H9 (cell line): ENCODE measurements at regions not wholly inside any gene's neighbourhood (a gene's known extent, or its start where the extent isn't known, plus 50 kb on each side); places are given as distances from the start of the nearest gene placed in this dataset.

Experiments used
- DNase-seq: peaks from one replicate; pipeline ENCODE4 v3.0.0-alpha.2; 2017
- H2AFZ ChIP-seq: one replicate; pipeline ENCODE4 v1.6.1; 2013; ENCODE audit warnings: mild to moderate bottlenecking, low read length, control low read depth, moderate library complexity
- H2AK5ac ChIP-seq: 2 replicates; pipeline ENCODE4 v1.6.1; 2013; ENCODE audit warnings: low read length, control low read depth, mixed read lengths; ENCODE audit not compliant: insufficient read length
- H2BK120ac ChIP-seq: one replicate; pipeline ENCODE4 v1.6.1; 2013; ENCODE audit warnings: low read depth, mild to moderate bottlenecking, low read length, control low read depth, inconsistent platforms; ENCODE audit not compliant: poor library complexity, severe bottlenecking
- H2BK12ac ChIP-seq: 2 replicates; pipeline ENCODE4 v1.6.1; 2013; ENCODE audit warnings: low read length, control low read depth, mixed read lengths, low read depth; ENCODE audit not compliant: insufficient read length
- H2BK15ac ChIP-seq: 2 replicates; pipeline ENCODE4 v1.6.1; 2013; ENCODE audit warnings: low read depth, low read length, control low read depth
- H2BK20ac ChIP-seq: one replicate; pipeline ENCODE4 v1.6.1; 2013; ENCODE audit warnings: low read depth, mild to moderate bottlenecking, low read length, control low read depth, inconsistent platforms; ENCODE audit not compliant: poor library complexity, severe bottlenecking
- H2BK5ac ChIP-seq: 2 replicates; pipeline ENCODE4 v1.6.1; 2013; ENCODE audit warnings: low read length, control low read depth, mixed read lengths; ENCODE audit not compliant: insufficient read length
- H3K14ac ChIP-seq: 2 replicates; pipeline ENCODE4 v1.6.1; 2013; ENCODE audit warnings: low read length, control low read depth; ENCODE audit not compliant: insufficient read depth
- H3K18ac ChIP-seq: 2 replicates; pipeline ENCODE4 v1.6.1; 2013; ENCODE audit warnings: low read depth, mild to moderate bottlenecking, mixed read lengths, low read length, control low read depth; ENCODE audit not compliant: insufficient read length
- H3K23ac ChIP-seq: 2 replicates; pipeline ENCODE4 v1.6.1; 2013; ENCODE audit warnings: low read length, control low read depth, mixed read lengths, low read depth; ENCODE audit not compliant: insufficient read length
- H3K23me2 ChIP-seq: 2 replicates; pipeline ENCODE4 v1.6.1; 2013; ENCODE audit warnings: low read depth, mild to moderate bottlenecking, mixed read lengths, low read length, control low read depth; ENCODE audit not compliant: insufficient read length, poor library complexity, severe bottlenecking
- H3K27ac ChIP-seq: 2 replicates; pipeline ENCODE4 v1.5.1; 2013; ENCODE audit warnings: low read length, control low read depth, mixed read lengths, low read depth; ENCODE audit not compliant: insufficient read length
- H3K27me3 ChIP-seq: 2 replicates; pipeline ENCODE4 v1.6.1; 2013; ENCODE audit warnings: low read length, control low read depth, inconsistent platforms; ENCODE audit not compliant: insufficient read depth
- H3K4ac ChIP-seq: 2 replicates; pipeline ENCODE4 v1.6.1; 2013; ENCODE audit warnings: low read depth, mild to moderate bottlenecking, control low read depth, inconsistent platforms, low read length, moderate library complexity
- H3K4me1 ChIP-seq: 2 replicates; pipeline ENCODE4 v1.6.1; 2013; ENCODE audit warnings: low read length, control low read depth, inconsistent platforms; ENCODE audit not compliant: insufficient read depth
- H3K4me2 ChIP-seq: 2 replicates; pipeline ENCODE4 v1.6.1; 2013; ENCODE audit warnings: low read length, control low read depth, mixed read lengths; ENCODE audit not compliant: insufficient read length, insufficient read depth
- H3K56ac ChIP-seq: 2 replicates; pipeline ENCODE4 v1.6.1; 2013; ENCODE audit warnings: low read depth, mild to moderate bottlenecking, mixed read lengths, low read length, control low read depth; ENCODE audit not compliant: insufficient read length
- H3K79me1 ChIP-seq: 2 replicates; pipeline ENCODE4 v1.6.1; 2013; ENCODE audit warnings: low read depth, mild to moderate bottlenecking, moderate library complexity, low read length, control low read depth, inconsistent platforms; ENCODE audit not compliant: insufficient read depth, poor library complexity, severe bottlenecking
- H3K79me2 ChIP-seq: 2 replicates; pipeline ENCODE4 v1.6.1; 2013; ENCODE audit warnings: low read length, control low read depth, inconsistent platforms; ENCODE audit not compliant: insufficient read depth
- H3K9ac ChIP-seq: 2 replicates; pipeline ENCODE4 v1.6.1; 2013; ENCODE audit warnings: low read length, control low read depth, mixed read lengths; ENCODE audit not compliant: insufficient read length; ENCODE audit errors: extremely low read depth
- H3K9me3 ChIP-seq: one replicate; pipeline ENCODE4 v1.6.1; 2013; ENCODE audit warnings: low read depth, low read length, inconsistent platforms; ENCODE audit not compliant: control insufficient read depth
- H3T11ph ChIP-seq: one replicate; pipeline ENCODE4 v1.6.1; 2013; ENCODE audit warnings: mild to moderate bottlenecking, low read length, control low read depth, inconsistent platforms
- H4K20me1 ChIP-seq: one replicate; pipeline ENCODE4 v1.6.1; 2013; ENCODE audit not compliant: control insufficient read depth, insufficient read length, insufficient read depth
- H4K5ac ChIP-seq: 2 replicates; pipeline ENCODE4 v1.6.1; 2013; ENCODE audit warnings: low read depth, mild to moderate bottlenecking, mixed read lengths, low read length, control low read depth; ENCODE audit not compliant: insufficient read length
- H4K8ac ChIP-seq: replicated peaks from 2 replicates; pipeline ENCODE4 v1.6.1; 2013; ENCODE audit warnings: low read length, control low read depth, mixed read lengths, low read depth; ENCODE audit not compliant: insufficient read length
- H4K91ac ChIP-seq: 2 replicates; pipeline ENCODE4 v1.6.1; 2013; ENCODE audit warnings: low read depth, mild to moderate bottlenecking, moderate library complexity, mixed read lengths, low read length, control low read depth; ENCODE audit not compliant: insufficient read length
- H3K27ac Mint-ChIP-seq, 3 experiments: 2 replicates in 2 of 3; 3 replicates in 1 of 3; pipeline ENCODE4 v1.8.0; 2020 to 2021; ENCODE audit warnings: mixed read lengths in 3 of 3, mild to moderate bottlenecking in 1 of 3, moderate library complexity in 1 of 3
- H3K27me3 Mint-ChIP-seq: 2 replicates; pipeline ENCODE4 v1.8.0; 2021; ENCODE audit warnings: low read depth, mild to moderate bottlenecking, moderate library complexity, mixed read lengths
- H3K36me3 Mint-ChIP-seq, 3 experiments: 2 replicates in 2 of 3; 3 replicates in 1 of 3; pipeline ENCODE4 v1.8.0; 2020 to 2021; ENCODE audit warnings: low read depth in 3 of 3, mixed read lengths in 3 of 3; ENCODE audit not compliant: insufficient read depth in 1 of 3
- H3K4me1 Mint-ChIP-seq, 2 experiments: 2 replicates each; pipeline ENCODE4 v1.8.0; 2020; ENCODE audit warnings: mixed read lengths in 2 of 2
- H3K4me3 Mint-ChIP-seq, 2 experiments: 2 replicates in 1 of 2; 3 replicates in 1 of 2; pipeline ENCODE4 v1.8.0; 2020 to 2021; ENCODE audit warnings: mild to moderate bottlenecking in 2 of 2, mixed read lengths in 2 of 2, moderate library complexity in 1 of 2
- H3K9me3 Mint-ChIP-seq, 2 experiments: 2 replicates in 1 of 2; 3 replicates in 1 of 2; pipeline ENCODE4 v1.8.0; 2020; ENCODE audit warnings: mild to moderate bottlenecking in 2 of 2, mixed read lengths in 2 of 2, moderate library complexity in 1 of 2
- CTCF ChIP-seq: fragments of 200-600 bp; sonication (generic); conservative IDR thresholded peaks from 3 replicates; pipeline ENCODE4 v1.8.0; 2021; ENCODE audit warnings: antibody characterized with exemption, mild to moderate bottlenecking
- WGBS: extraction: QIAGEN DNeasy Blood & Tissue Kit; methylation state at CpG from one replicate; pipeline ENCODE4 v1.1.7; 2013; ENCODE audit warnings: missing lambda C conversion rate, low lambda C conversion rate, mixed read lengths; ENCODE audit not compliant: insufficient read length; ENCODE audit errors: extremely low coverage; 5-methylcytosine and 5-hydroxymethylcytosine counted together

- H2BK12ac ChIP-seq: no peak overlapping the region
- WGBS: no CpG with 5 or more reads among the region's 4 CpGs
- H2BK20ac ChIP-seq: no peak overlapping the region
- H3K9me3 Mint-ChIP-seq: no peaks in the 10 kb centered on the region
- H3K4me2 ChIP-seq: no peak overlapping the region
- no peak overlapping the region for H2AK5ac ChIP-seq
- DNase-seq: no peak
- no peak overlapping the region for H3K4me3 Mint-ChIP-seq
- no peak overlapping the region for H2BK15ac ChIP-seq
- H3K79me2 ChIP-seq: no peaks in the 10 kb centered on the region
- peaks cover 13 to 20% of the 10 kb centered on the region in 2 experiments for H3K4me1 Mint-ChIP-seq
- H2BK120ac ChIP-seq: no peak overlapping the region
- no peak overlapping the region for H4K8ac ChIP-seq
- no peaks in the 10 kb centered on the region for H4K20me1 ChIP-seq
- no peaks in the 10 kb centered on the region for H3K9me3 ChIP-seq
- H3K27me3 ChIP-seq: no peaks in the 10 kb centered on the region
- H3K23ac ChIP-seq: no peak overlapping the region
- H3K79me1 ChIP-seq: no peaks in the 10 kb centered on the region
- no peak overlapping the region for H3K14ac ChIP-seq
- H3K18ac ChIP-seq: no peak overlapping the region
- H3K23me2 ChIP-seq: no peaks in the 10 kb centered on the region
- H3K4me1 ChIP-seq: no peaks in the 10 kb centered on the region
- no peak overlapping the region for H4K91ac ChIP-seq
- H3T11ph ChIP-seq: no peak overlapping the region
- no peak overlapping the region for H2BK5ac ChIP-seq
- no peak overlapping the region for H2AFZ ChIP-seq
- no peak overlapping the region for H3K4ac ChIP-seq
- peaks cover 22% of the 10 kb centered on the region for H3K27me3 Mint-ChIP-seq
- no peak overlapping the region for H4K5ac ChIP-seq
- no peak overlapping the region for H3K56ac ChIP-seq
- no peak for TF ChIP-seq CTCF
- H3K36me3 Mint-ChIP-seq: no peaks in the 10 kb centered on the region
- H3K9ac ChIP-seq: no peak overlapping the region
- H3K27ac ChIP-seq: no peak overlapping the region
- 0 out of 7 replicates have a peak overlapping the region, but pooled peaks of 1 of the 3 experiments have one; percentile 2 for H3K27ac Mint-ChIP-seq
Observed at GRCh38 chr17:36835036-36835435, 102.2 kb upstream of the LHX1 start.
